Testis (tissue), 2 donors: ENCODE measurements at regions not wholly inside any gene's neighbourhood (a gene's known extent, or its start where the extent isn't known, plus 50 kb on each side); places are given as distances from the start of the nearest gene placed in this dataset.

Experiments used
- POLR2A ChIP-seq: fragments of 450-650 bp; IDR thresholded peaks from one replicate; pipeline ENCODE4 v1.6.1; 2017; ENCODE audit warnings: antibody characterized with exemption, mild to moderate bottlenecking, moderate library complexity
- TF ChIP-seq, protein P1 (sequence below), 3 experiments: fragments of 450-650 bp in 2 of 3; fragments of 200-600 bp in 1 of 3; sonication (generic) in 1 of 3; IDR thresholded peaks; one replicate each; pipeline ENCODE4 v1.5.1; 2016 to 2019; ENCODE audit warnings: antibody characterized with exemption in 3 of 3, mild to moderate bottlenecking in 2 of 3, moderate library complexity in 1 of 3

DNA sequence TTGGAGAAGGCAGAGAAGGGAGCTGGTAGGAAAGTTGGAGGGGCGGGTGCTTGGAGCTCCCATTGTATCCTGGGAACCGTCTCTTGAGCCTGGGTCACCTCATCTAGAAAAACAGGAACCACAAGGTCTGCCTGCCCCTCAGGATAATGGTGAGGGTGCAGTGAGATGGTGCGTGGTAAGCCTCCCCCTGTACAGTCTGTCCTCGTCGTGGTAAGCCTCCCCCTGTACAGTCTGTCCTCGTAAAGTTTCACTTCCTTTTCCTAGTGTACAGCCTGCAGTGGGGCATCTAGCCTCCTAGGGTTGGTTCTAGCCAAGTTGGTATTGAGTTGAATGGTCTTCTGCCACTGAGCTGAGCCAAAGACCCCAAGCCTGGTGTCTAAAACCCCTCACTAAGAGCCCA lies 66.5 kb upstream of the IGSF21 start:
- TF ChIP-seq, protein P1, sequence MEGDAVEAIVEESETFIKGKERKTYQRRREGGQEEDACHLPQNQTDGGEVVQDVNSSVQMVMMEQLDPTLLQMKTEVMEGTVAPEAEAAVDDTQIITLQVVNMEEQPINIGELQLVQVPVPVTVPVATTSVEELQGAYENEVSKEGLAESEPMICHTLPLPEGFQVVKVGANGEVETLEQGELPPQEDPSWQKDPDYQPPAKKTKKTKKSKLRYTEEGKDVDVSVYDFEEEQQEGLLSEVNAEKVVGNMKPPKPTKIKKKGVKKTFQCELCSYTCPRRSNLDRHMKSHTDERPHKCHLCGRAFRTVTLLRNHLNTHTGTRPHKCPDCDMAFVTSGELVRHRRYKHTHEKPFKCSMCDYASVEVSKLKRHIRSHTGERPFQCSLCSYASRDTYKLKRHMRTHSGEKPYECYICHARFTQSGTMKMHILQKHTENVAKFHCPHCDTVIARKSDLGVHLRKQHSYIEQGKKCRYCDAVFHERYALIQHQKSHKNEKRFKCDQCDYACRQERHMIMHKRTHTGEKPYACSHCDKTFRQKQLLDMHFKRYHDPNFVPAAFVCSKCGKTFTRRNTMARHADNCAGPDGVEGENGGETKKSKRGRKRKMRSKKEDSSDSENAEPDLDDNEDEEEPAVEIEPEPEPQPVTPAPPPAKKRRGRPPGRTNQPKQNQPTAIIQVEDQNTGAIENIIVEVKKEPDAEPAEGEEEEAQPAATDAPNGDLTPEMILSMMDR (IDR thresholded peaks at IDR 0.05) = no peak
- TF ChIP-seq POLR2A = no peak
